GM23338 (cell line): ENCODE measurements at regions not wholly inside any gene's neighbourhood (a gene's known extent, or its start where the extent isn't known, plus 50 kb on each side); places are given as distances from the start of the nearest gene placed in this dataset.

ENCODE experiments used
- ATAC-seq: fragments of 200-7000 bp; cut with Tn5 transposase; 3 replicates; pipeline ENCODE4 v1.9.1; 2020
- DNase-seq: peaks from one replicate; pipeline ENCODE4 v3.0.0-alpha.2; 2015; ENCODE audit warnings: low spot score
- H2AFZ ChIP-seq: fragments of 200-600 bp; sonication (generic); 2 replicates; pipeline ENCODE4 v1.8.0; 2016; ENCODE audit warnings: antibody characterized with exemption, mild to moderate bottlenecking, moderate library complexity
- H3F3A ChIP-seq: fragments of 200-600 bp; sonication (generic); replicated peaks from 2 replicates; pipeline ENCODE4 v1.8.0; 2017; ENCODE audit warnings: antibody characterized with exemption, mixed run types, low read depth
- H3K27ac ChIP-seq: fragments of 200-600 bp; sonication (generic); 2 replicates; pipeline ENCODE4 v1.6.1; 2016; ENCODE audit warnings: low read depth
- H3K27me3 ChIP-seq: fragments of 200-600 bp; sonication (generic); 2 replicates; pipeline ENCODE4 v1.8.0; 2016; ENCODE audit warnings: mild to moderate bottlenecking, mixed run types, moderate library complexity; ENCODE audit not compliant: insufficient read depth
- H3K36me3 ChIP-seq: fragments of 200-600 bp; sonication (generic); 2 replicates; pipeline ENCODE4 v1.8.0; 2016; ENCODE audit warnings: mild to moderate bottlenecking; ENCODE audit not compliant: insufficient read depth
- H3K4me1 ChIP-seq: fragments of 200-600 bp; sonication (generic); 2 replicates; pipeline ENCODE4 v1.8.0; 2016; ENCODE audit warnings: mild to moderate bottlenecking, moderate library complexity; ENCODE audit not compliant: insufficient read depth
- H3K4me2 ChIP-seq: fragments of 200-600 bp; sonication (generic); 2 replicates; pipeline ENCODE4 v1.7.1; 2017; ENCODE audit warnings: mixed run types
- H3K4me3 ChIP-seq: fragments of 200-600 bp; sonication (generic); 2 replicates; pipeline ENCODE4 v1.6.1; 2016; ENCODE audit warnings: mixed run types
- H3K79me2 ChIP-seq: fragments of 200-600 bp; sonication (generic); replicated peaks from 2 replicates; pipeline ENCODE4 v1.8.0; 2017; ENCODE audit warnings: mild to moderate bottlenecking; ENCODE audit not compliant: insufficient read depth
- H3K9me2 ChIP-seq: fragments of 200-600 bp; sonication (generic); 2 replicates; pipeline ENCODE4 v1.8.0; 2017; ENCODE audit not compliant: insufficient read depth
- H4K20me1 ChIP-seq: fragments of 200-600 bp; sonication (generic); replicated peaks from 2 replicates; pipeline ENCODE4 v1.8.0; 2017; ENCODE audit warnings: mild to moderate bottlenecking; ENCODE audit not compliant: insufficient read depth
- H3K27ac Mint-ChIP-seq: 2 replicates; pipeline ENCODE4 v1.8.0; 2020; ENCODE audit warnings: inconsistent platforms, mild to moderate bottlenecking, moderate library complexity, mixed read lengths
- H3K27me3 Mint-ChIP-seq: 3 replicates; pipeline ENCODE4 v1.8.0; 2022; ENCODE audit warnings: low read depth, mild to moderate bottlenecking, moderate library complexity, mixed read lengths, inconsistent platforms; ENCODE audit not compliant: insufficient read depth, poor library complexity
- H3K36me3 Mint-ChIP-seq: 3 replicates; pipeline ENCODE4 v1.8.0; 2021; ENCODE audit warnings: low read depth, mild to moderate bottlenecking, inconsistent platforms, moderate library complexity, mixed read lengths
- H3K4me1 Mint-ChIP-seq: 3 replicates; pipeline ENCODE4 v1.8.0; 2020; ENCODE audit warnings: mild to moderate bottlenecking, inconsistent platforms, mixed read lengths
- H3K4me3 Mint-ChIP-seq: 3 replicates; pipeline ENCODE4 v1.8.0; 2021; ENCODE audit warnings: moderate library complexity, mild to moderate bottlenecking, inconsistent platforms, mixed read lengths
- H3K9me3 Mint-ChIP-seq: 3 replicates; pipeline ENCODE4 v1.8.0; 2020; ENCODE audit warnings: moderate library complexity, mild to moderate bottlenecking, inconsistent platforms, mixed read lengths
- CREB1 ChIP-seq: fragments of 250-450 bp; sonication (Bioruptor Pico); IDR thresholded peaks from 2 replicates; pipeline ENCODE4 v1.5.0; 2020; ENCODE audit warnings: low read depth, mild to moderate bottlenecking, moderate library complexity
- EZH2 ChIP-seq: fragments of 200-600 bp; sonication (generic); IDR thresholded peaks from one replicate; pipeline ENCODE4 v1.8.0; 2017; ENCODE audit warnings: antibody characterized with exemption, mild to moderate bottlenecking, low read depth; ENCODE audit not compliant: unreplicated experiment
- EZH2phosphoT487 ChIP-seq: fragments of 200-600 bp; sonication (generic); IDR thresholded peaks from one replicate; pipeline ENCODE4 v1.8.1; 2018; ENCODE audit warnings: antibody characterized with exemption; ENCODE audit not compliant: unreplicated experiment
- JUNB ChIP-seq: IDR thresholded peaks from one replicate; pipeline ENCODE4 v1.6.1; 2016; ENCODE audit warnings: antibody characterized with exemption; ENCODE audit not compliant: unreplicated experiment
- NANOG ChIP-seq: IDR thresholded peaks from 2 replicates; pipeline ENCODE4 v1.6.1; 2016; ENCODE audit warnings: antibody characterized with exemption, borderline replicate concordance
- POLR2AphosphoS5 ChIP-seq: IDR thresholded peaks from 2 replicates; pipeline ENCODE4 v1.6.1; 2016; ENCODE audit warnings: antibody characterized with exemption, low read depth
- STAT1 ChIP-seq: IDR thresholded peaks from one replicate; pipeline ENCODE4 v1.6.1; 2016; ENCODE audit warnings: antibody characterized with exemption; ENCODE audit not compliant: unreplicated experiment
- ZNF114 ChIP-seq: fragments of 250-450 bp; sonication (Bioruptor Pico); IDR thresholded peaks from 2 replicates; pipeline ENCODE4 v1.5.0; 2020; ENCODE audit warnings: mild to moderate bottlenecking, moderate library complexity
- ZNF331 ChIP-seq: fragments of 250-450 bp; sonication (Bioruptor Pico); IDR thresholded peaks from 2 replicates; pipeline ENCODE4 v1.5.0; 2020; ENCODE audit warnings: low read depth, mild to moderate bottlenecking, moderate library complexity
- TF ChIP-seq, protein P1 (sequence below), 2 experiments: fragments of 200-600 bp in 1 of 2; sonication (generic) in 1 of 2; conservative IDR thresholded peaks; 2 replicates each; pipeline versions ENCODE4 v1.5.1 to v1.6.1; 2016 to 2017; ENCODE audit warnings: antibody characterized with exemption in 2 of 2, low read depth in 2 of 2, mild to moderate bottlenecking in 2 of 2, moderate library complexity in 1 of 2
- TF ChIP-seq, protein P2 (sequence below): IDR thresholded peaks from one replicate; pipeline ENCODE4 v1.6.1; 2018; ENCODE audit warnings: antibody characterized with exemption; ENCODE audit not compliant: unreplicated experiment
- TF ChIP-seq, protein P3 (sequence below): IDR thresholded peaks from 2 replicates; pipeline ENCODE4 v1.6.1; 2016; ENCODE audit warnings: antibody characterized with exemption
- TF ChIP-seq, protein P4 (sequence below): fragments of 250-450 bp; sonication (Bioruptor Pico); IDR thresholded peaks from 2 replicates; pipeline ENCODE4 v1.5.0; 2020; ENCODE audit warnings: mild to moderate bottlenecking, moderate library complexity

- Mint-ChIP-seq H3K27me3 (no peaks in the 10 kb centered on the region), H3K4me1 (no peaks in the 10 kb centered on the region), H3K27ac (no peak overlapping the region), H3K36me3 (no peaks in the 10 kb centered on the region), H3K9me3 (no peaks in the 10 kb centered on the region), H3K4me3 (no peak overlapping the region)
- no peaks in the 10 kb centered on the region for H3K4me1 ChIP-seq
- no peak overlapping the region for H3K4me3 ChIP-seq
- DNase-seq (no peak), ATAC-seq (no peak)
- H3K9me2 ChIP-seq = no peaks in the 10 kb centered on the region
- no peaks in the 10 kb centered on the region for H3F3A ChIP-seq
- no peaks in the 10 kb centered on the region for H3K79me2 ChIP-seq
- H3K27ac ChIP-seq = no peak overlapping the region
- H4K20me1 ChIP-seq = no peaks in the 10 kb centered on the region
- H3K36me3 ChIP-seq = no peaks in the 10 kb centered on the region
- no peak overlapping the region for H2AFZ ChIP-seq
- no peaks in the 10 kb centered on the region for H3K27me3 ChIP-seq
- no peak for TF ChIP-seq ZNF114 (CRISPR knock-in tag)
- TF ChIP-seq EZH2phosphoT487 = no peak
- no peak for TF ChIP-seq NANOG
- TF ChIP-seq JUNB = no peak
- TF ChIP-seq ZNF331 (CRISPR knock-in tag) = no peak
- TF ChIP-seq POLR2AphosphoS5 = no peak
- no peak for TF ChIP-seq STAT1
- TF ChIP-seq, protein P1, sequence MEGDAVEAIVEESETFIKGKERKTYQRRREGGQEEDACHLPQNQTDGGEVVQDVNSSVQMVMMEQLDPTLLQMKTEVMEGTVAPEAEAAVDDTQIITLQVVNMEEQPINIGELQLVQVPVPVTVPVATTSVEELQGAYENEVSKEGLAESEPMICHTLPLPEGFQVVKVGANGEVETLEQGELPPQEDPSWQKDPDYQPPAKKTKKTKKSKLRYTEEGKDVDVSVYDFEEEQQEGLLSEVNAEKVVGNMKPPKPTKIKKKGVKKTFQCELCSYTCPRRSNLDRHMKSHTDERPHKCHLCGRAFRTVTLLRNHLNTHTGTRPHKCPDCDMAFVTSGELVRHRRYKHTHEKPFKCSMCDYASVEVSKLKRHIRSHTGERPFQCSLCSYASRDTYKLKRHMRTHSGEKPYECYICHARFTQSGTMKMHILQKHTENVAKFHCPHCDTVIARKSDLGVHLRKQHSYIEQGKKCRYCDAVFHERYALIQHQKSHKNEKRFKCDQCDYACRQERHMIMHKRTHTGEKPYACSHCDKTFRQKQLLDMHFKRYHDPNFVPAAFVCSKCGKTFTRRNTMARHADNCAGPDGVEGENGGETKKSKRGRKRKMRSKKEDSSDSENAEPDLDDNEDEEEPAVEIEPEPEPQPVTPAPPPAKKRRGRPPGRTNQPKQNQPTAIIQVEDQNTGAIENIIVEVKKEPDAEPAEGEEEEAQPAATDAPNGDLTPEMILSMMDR (conservative IDR thresholded peaks at IDR 0.05; ENCODE audit: low read depth in 2 of 2) = no peak
- TF ChIP-seq, protein P2, sequence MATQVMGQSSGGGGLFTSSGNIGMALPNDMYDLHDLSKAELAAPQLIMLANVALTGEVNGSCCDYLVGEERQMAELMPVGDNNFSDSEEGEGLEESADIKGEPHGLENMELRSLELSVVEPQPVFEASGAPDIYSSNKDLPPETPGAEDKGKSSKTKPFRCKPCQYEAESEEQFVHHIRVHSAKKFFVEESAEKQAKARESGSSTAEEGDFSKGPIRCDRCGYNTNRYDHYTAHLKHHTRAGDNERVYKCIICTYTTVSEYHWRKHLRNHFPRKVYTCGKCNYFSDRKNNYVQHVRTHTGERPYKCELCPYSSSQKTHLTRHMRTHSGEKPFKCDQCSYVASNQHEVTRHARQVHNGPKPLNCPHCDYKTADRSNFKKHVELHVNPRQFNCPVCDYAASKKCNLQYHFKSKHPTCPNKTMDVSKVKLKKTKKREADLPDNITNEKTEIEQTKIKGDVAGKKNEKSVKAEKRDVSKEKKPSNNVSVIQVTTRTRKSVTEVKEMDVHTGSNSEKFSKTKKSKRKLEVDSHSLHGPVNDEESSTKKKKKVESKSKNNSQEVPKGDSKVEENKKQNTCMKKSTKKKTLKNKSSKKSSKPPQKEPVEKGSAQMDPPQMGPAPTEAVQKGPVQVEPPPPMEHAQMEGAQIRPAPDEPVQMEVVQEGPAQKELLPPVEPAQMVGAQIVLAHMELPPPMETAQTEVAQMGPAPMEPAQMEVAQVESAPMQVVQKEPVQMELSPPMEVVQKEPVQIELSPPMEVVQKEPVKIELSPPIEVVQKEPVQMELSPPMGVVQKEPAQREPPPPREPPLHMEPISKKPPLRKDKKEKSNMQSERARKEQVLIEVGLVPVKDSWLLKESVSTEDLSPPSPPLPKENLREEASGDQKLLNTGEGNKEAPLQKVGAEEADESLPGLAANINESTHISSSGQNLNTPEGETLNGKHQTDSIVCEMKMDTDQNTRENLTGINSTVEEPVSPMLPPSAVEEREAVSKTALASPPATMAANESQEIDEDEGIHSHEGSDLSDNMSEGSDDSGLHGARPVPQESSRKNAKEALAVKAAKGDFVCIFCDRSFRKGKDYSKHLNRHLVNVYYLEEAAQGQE = no peak
- TF ChIP-seq CREB1 (CRISPR knock-in tag) = no peak
- TF ChIP-seq, protein P3, sequence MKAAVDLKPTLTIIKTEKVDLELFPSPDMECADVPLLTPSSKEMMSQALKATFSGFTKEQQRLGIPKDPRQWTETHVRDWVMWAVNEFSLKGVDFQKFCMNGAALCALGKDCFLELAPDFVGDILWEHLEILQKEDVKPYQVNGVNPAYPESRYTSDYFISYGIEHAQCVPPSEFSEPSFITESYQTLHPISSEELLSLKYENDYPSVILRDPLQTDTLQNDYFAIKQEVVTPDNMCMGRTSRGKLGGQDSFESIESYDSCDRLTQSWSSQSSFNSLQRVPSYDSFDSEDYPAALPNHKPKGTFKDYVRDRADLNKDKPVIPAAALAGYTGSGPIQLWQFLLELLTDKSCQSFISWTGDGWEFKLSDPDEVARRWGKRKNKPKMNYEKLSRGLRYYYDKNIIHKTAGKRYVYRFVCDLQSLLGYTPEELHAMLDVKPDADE = no peak
- TF ChIP-seq, protein P4, sequence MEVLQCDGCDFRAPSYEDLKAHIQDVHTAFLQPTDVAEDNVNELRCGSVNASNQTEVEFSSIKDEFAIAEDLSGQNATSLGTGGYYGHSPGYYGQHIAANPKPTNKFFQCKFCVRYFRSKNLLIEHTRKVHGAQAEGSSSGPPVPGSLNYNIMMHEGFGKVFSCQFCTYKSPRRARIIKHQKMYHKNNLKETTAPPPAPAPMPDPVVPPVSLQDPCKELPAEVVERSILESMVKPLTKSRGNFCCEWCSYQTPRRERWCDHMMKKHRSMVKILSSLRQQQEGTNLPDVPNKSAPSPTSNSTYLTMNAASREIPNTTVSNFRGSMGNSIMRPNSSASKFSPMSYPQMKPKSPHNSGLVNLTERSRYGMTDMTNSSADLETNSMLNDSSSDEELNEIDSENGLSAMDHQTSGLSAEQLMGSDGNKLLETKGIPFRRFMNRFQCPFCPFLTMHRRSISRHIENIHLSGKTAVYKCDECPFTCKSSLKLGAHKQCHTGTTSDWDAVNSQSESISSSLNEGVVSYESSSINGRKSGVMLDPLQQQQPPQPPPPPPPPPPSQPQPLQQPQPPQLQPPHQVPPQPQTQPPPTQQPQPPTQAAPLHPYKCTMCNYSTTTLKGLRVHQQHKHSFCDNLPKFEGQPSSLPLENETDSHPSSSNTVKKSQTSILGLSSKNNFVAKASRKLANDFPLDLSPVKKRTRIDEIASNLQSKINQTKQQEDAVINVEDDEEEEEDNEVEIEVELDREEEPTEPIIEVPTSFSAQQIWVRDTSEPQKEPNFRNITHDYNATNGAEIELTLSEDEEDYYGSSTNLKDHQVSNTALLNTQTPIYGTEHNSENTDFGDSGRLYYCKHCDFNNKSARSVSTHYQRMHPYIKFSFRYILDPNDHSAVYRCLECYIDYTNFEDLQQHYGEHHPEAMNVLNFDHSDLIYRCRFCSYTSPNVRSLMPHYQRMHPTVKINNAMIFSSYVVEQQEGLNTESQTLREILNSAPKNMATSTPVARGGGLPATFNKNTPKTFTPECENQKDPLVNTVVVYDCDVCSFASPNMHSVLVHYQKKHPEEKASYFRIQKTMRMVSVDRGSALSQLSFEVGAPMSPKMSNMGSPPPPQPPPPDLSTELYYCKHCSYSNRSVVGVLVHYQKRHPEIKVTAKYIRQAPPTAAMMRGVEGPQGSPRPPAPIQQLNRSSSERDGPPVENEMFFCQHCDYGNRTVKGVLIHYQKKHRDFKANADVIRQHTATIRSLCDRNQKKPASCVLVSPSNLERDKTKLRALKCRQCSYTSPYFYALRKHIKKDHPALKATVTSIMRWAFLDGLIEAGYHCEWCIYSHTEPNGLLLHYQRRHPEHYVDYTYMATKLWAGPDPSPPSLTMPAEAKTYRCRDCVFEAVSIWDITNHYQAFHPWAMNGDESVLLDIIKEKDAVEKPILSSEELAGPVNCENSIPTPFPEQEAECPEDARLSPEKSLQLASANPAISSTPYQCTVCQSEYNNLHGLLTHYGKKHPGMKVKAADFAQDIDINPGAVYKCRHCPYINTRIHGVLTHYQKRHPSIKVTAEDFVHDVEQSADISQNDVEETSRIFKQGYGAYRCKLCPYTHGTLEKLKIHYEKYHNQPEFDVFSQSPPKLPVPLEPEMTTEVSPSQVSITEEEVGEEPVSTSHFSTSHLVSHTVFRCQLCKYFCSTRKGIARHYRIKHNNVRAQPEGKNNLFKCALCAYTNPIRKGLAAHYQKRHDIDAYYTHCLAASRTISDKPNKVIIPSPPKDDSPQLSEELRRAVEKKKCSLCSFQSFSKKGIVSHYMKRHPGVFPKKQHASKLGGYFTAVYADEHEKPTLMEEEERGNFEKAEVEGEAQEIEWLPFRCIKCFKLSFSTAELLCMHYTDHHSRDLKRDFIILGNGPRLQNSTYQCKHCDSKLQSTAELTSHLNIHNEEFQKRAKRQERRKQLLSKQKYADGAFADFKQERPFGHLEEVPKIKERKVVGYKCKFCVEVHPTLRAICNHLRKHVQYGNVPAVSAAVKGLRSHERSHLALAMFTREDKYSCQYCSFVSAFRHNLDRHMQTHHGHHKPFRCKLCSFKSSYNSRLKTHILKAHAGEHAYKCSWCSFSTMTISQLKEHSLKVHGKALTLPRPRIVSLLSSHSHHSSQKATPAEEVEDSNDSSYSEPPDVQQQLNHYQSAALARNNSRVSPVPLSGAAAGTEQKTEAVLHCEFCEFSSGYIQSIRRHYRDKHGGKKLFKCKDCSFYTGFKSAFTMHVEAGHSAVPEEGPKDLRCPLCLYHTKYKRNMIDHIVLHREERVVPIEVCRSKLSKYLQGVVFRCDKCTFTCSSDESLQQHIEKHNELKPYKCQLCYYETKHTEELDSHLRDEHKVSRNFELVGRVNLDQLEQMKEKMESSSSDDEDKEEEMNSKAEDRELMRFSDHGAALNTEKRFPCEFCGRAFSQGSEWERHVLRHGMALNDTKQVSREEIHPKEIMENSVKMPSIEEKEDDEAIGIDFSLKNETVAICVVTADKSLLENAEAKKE (CRISPR knock-in tag) = no peak
- no peak for TF ChIP-seq EZH2
- no peak overlapping the region for H3K4me2 ChIP-seq
Measured at GRCh38 chr11:81388326-81388725, 1345.3 kb downstream of the FAM181B start.
